ENCODE measurements at regions not wholly inside any gene's neighbourhood (a gene's known extent, or its start where the extent isn't known, plus 50 kb on each side); places are given as distances from the start of the nearest gene placed in this dataset.
"Not testable (repeated sequence)": the region's sequence is repeated elsewhere in the genome, so short reads cannot be mapped to it uniquely, and the experiment has no call there.

- H3K9me3 ChIP-seq (ENCODE audit: insufficient read depth, low read depth, low read length) = no peaks in the 10 kb centered on the region
- no peak overlapping the region for H3K4me3 ChIP-seq (ENCODE audit: insufficient read depth, low read depth, low read length)
- no peak overlapping the region for H3K9ac ChIP-seq (ENCODE audit: low read length)
- no peaks in the 10 kb centered on the region for H3K4me1 ChIP-seq (ENCODE audit: insufficient read depth, low read length)
- H3K9me3 Mint-ChIP-seq (ENCODE audit: unreplicated experiment) = peaks cover 3% of the 10 kb centered on the region
- FAIRE-seq = no peak
- H3K36me3 ChIP-seq (ENCODE audit: insufficient read depth, low read length) = no peaks in the 10 kb centered on the region
- no peaks in the 10 kb centered on the region for H3K4me1 Mint-ChIP-seq (ENCODE audit: low read depth, unreplicated experiment)
- H3K27me3 ChIP-seq (ENCODE audit: insufficient read depth, low read length) = no peaks in the 10 kb centered on the region
- no peaks in the 10 kb centered on the region for H4K20me1 ChIP-seq (ENCODE audit: insufficient read depth, low read length)
- no peak overlapping the region for H3K27ac Mint-ChIP-seq (ENCODE audit: unreplicated experiment)
- H3K27me3 Mint-ChIP-seq (ENCODE audit: low read depth, unreplicated experiment) = peaks cover 6% of the 10 kb centered on the region
- H3K4me3 Mint-ChIP-seq (ENCODE audit: unreplicated experiment) = no peak overlapping the region
- H3K36me3 Mint-ChIP-seq (ENCODE audit: low read depth, unreplicated experiment) = no peaks in the 10 kb centered on the region
- H3K4me2 ChIP-seq (ENCODE audit: low read length) = no peak overlapping the region
- TF ChIP-seq EZH2 (IDR thresholded peaks at IDR 0.05; ENCODE audit: insufficient read depth, low read length) (no peak), CTCF (IDR thresholded peaks at IDR 0.05; ENCODE audit: insufficient read depth, low read depth, low read length) (no peak)
- DNase-seq (ENCODE audit: low read depth) = no peak
- no peak overlapping the region for H2AFZ ChIP-seq (ENCODE audit: low read depth, low read length)
- no peaks in the 10 kb centered on the region for H3K79me2 ChIP-seq (ENCODE audit: insufficient read depth, low read length)
- H3K27ac ChIP-seq (ENCODE audit: low read depth, low read length) = no peak overlapping the region
These were observed 68.1 kb upstream of the IFFO2 start for GRCh38 chr1:19024532-19024931.

GRCh38 chr1:19023787-19024186 lies 67.3 kb upstream of the IFFO2 start:
- no peaks in the 10 kb centered on the region for H4K20me1 ChIP-seq (ENCODE audit: insufficient read depth, low read length)
- H3K36me3 ChIP-seq (ENCODE audit: insufficient read depth, low read length) = no peaks in the 10 kb centered on the region
- H3K4me1 ChIP-seq (ENCODE audit: insufficient read depth, low read length) = no peaks in the 10 kb centered on the region
- Mint-ChIP-seq H3K36me3 (ENCODE audit: low read depth, unreplicated experiment) (no peaks in the 10 kb centered on the region), H3K9me3 (ENCODE audit: unreplicated experiment) (peaks cover 3% of the 10 kb centered on the region), H3K4me3 (ENCODE audit: unreplicated experiment) (no peak overlapping the region), H3K27ac (ENCODE audit: unreplicated experiment) (no peak overlapping the region), H3K27me3 (ENCODE audit: low read depth, unreplicated experiment) (peaks cover 4% of the 10 kb centered on the region), H3K4me1 (ENCODE audit: low read depth, unreplicated experiment) (no peaks in the 10 kb centered on the region)
- no peak overlapping the region for H3K4me2 ChIP-seq (ENCODE audit: low read length)
- no peak overlapping the region for H3K27ac ChIP-seq (ENCODE audit: low read depth, low read length)
- H3K4me3 ChIP-seq (ENCODE audit: insufficient read depth, low read depth, low read length) = no peak overlapping the region
- no peaks in the 10 kb centered on the region for H3K27me3 ChIP-seq (ENCODE audit: insufficient read depth, low read length)
- DNase-seq (ENCODE audit: low read depth) = no peak
- H3K9me3 ChIP-seq (ENCODE audit: insufficient read depth, low read depth, low read length) = no peaks in the 10 kb centered on the region
- no peaks in the 10 kb centered on the region for H3K79me2 ChIP-seq (ENCODE audit: insufficient read depth, low read length)
- FAIRE-seq = peak; percentile 43
- H2AFZ ChIP-seq (ENCODE audit: low read depth, low read length) = no peak overlapping the region
- no peak overlapping the region for H3K9ac ChIP-seq (ENCODE audit: low read length)
- no peak for TF ChIP-seq CTCF (IDR thresholded peaks at IDR 0.05; ENCODE audit: insufficient read depth, low read depth, low read length)
- TF ChIP-seq EZH2 (IDR thresholded peaks at IDR 0.05; ENCODE audit: insufficient read depth, low read length) = no peak

DNA sequence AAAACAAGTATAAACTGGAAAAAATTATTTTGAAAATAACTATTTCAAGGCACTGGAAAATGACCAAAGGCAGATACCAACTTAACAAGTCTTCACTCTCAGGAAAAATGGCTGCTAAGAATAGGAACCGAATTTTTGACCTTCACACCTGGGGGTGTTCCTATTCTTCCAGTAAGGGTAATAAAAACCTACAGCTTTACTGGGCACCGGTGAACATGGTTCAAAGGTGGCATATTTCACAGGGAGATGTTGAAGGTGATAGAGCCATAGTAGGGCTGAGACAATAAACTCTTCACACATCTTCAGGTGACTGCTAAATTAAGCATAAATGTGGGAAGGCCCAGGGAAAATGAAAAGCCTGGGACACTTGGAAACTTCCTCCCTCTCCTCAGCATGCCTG lies 65.4 kb upstream of the IFFO2 start:
- FAIRE-seq (no peak), DNase-seq (ENCODE audit: low read depth) (no peak)
- H3K36me3 ChIP-seq (ENCODE audit: insufficient read depth, low read length) = no peaks in the 10 kb centered on the region
- Mint-ChIP-seq H3K4me3 (ENCODE audit: unreplicated experiment) (no peak overlapping the region), H3K9me3 (ENCODE audit: unreplicated experiment) (peaks cover 3% of the 10 kb centered on the region), H3K27me3 (ENCODE audit: low read depth, unreplicated experiment) (no peaks in the 10 kb centered on the region), H3K4me1 (ENCODE audit: low read depth, unreplicated experiment) (no peaks in the 10 kb centered on the region), H3K36me3 (ENCODE audit: low read depth, unreplicated experiment) (no peaks in the 10 kb centered on the region), H3K27ac (ENCODE audit: unreplicated experiment) (no peak overlapping the region)
- no peaks in the 10 kb centered on the region for H3K27me3 ChIP-seq (ENCODE audit: insufficient read depth, low read length)
- H3K27ac ChIP-seq (ENCODE audit: low read depth, low read length) = no peak overlapping the region
- H3K79me2 ChIP-seq (ENCODE audit: insufficient read depth, low read length) = no peaks in the 10 kb centered on the region
- H3K9ac ChIP-seq (ENCODE audit: low read length) = no peak overlapping the region
- H2AFZ ChIP-seq (ENCODE audit: low read depth, low read length) = no peak overlapping the region
- no peaks in the 10 kb centered on the region for H3K9me3 ChIP-seq (ENCODE audit: insufficient read depth, low read depth, low read length)
- H3K4me1 ChIP-seq (ENCODE audit: insufficient read depth, low read length) = no peaks in the 10 kb centered on the region
- no peaks in the 10 kb centered on the region for H4K20me1 ChIP-seq (ENCODE audit: insufficient read depth, low read length)
- TF ChIP-seq EZH2 (IDR thresholded peaks at IDR 0.05; ENCODE audit: insufficient read depth, low read length) = no peak
- TF ChIP-seq CTCF (IDR thresholded peaks at IDR 0.05; ENCODE audit: insufficient read depth, low read depth, low read length) = no peak
- H3K4me3 ChIP-seq (ENCODE audit: insufficient read depth, low read depth, low read length) = no peak overlapping the region
- no peak overlapping the region for H3K4me2 ChIP-seq (ENCODE audit: low read length)

GRCh38 chr1:19019288-19019687 lies 62.8 kb upstream of the IFFO2 start:
- H3K27ac ChIP-seq (ENCODE audit: low read depth, low read length); H4K20me1 ChIP-seq (ENCODE audit: insufficient read depth, low read length); H3K27me3 Mint-ChIP-seq (ENCODE audit: low read depth, unreplicated experiment); H3K36me3 ChIP-seq (ENCODE audit: insufficient read depth, low read length); H3K4me2 ChIP-seq (ENCODE audit: low read length); FAIRE-seq; H3K9ac ChIP-seq (ENCODE audit: low read length); H3K79me2 ChIP-seq (ENCODE audit: insufficient read depth, low read length); H3K4me1 ChIP-seq (ENCODE audit: insufficient read depth, low read length); H3K9me3 ChIP-seq (ENCODE audit: insufficient read depth, low read depth, low read length); H3K4me1 Mint-ChIP-seq (ENCODE audit: low read depth, unreplicated experiment); H3K4me3 ChIP-seq (ENCODE audit: insufficient read depth, low read depth, low read length); H3K9me3 Mint-ChIP-seq (ENCODE audit: unreplicated experiment); H3K27me3 ChIP-seq (ENCODE audit: insufficient read depth, low read length); H3K36me3 Mint-ChIP-seq (ENCODE audit: low read depth, unreplicated experiment); H3K4me3 Mint-ChIP-seq (ENCODE audit: unreplicated experiment); DNase-seq (ENCODE audit: low read depth); H2AFZ ChIP-seq (ENCODE audit: low read depth, low read length); H3K27ac Mint-ChIP-seq (ENCODE audit: unreplicated experiment): not testable (repeated sequence)

Data from astrocyte (in vitro differentiated cells and primary cell).